Prostate gland (tissue), 2 donors: ENCODE measurements at regions not wholly inside any gene's neighbourhood (a gene's known extent, or its start where the extent isn't known, plus 50 kb on each side); places are given as distances from the start of the nearest gene placed in this dataset.

Experiments
- DNase-seq: peaks from one replicate; pipeline ENCODE4 v3.0.0-alpha.2; 2019; ENCODE audit warnings: low spot score
- H3K27ac ChIP-seq, 2 donors: fragments of 200-600 bp; sonication (generic); 2 replicates each; pipeline ENCODE4 v1.5.1; 2017 to 2019
- H3K27me3 ChIP-seq: fragments of 200-600 bp; sonication (generic); replicated peaks from 2 replicates; pipeline ENCODE4 v1.5.1; 2019; ENCODE audit not compliant: insufficient read depth
- H3K36me3 ChIP-seq, 2 donors: fragments of 200-600 bp; sonication (generic); 1 replicate in 1 of 2; 2 replicates in 1 of 2; pipeline versions ENCODE4 v1.5.1 to v1.8.1; 2017 to 2019
- H3K4me1 ChIP-seq: fragments of 200-600 bp; sonication (generic); replicated peaks from 2 replicates; pipeline ENCODE4 v1.5.1; 2019
- H3K4me3 ChIP-seq, 2 donors: fragments of 200-600 bp; sonication (generic); 2 replicates each; pipeline ENCODE4 v1.5.1; 2017 to 2019
- H3K9me3 ChIP-seq: fragments of 200-600 bp; sonication (generic); 2 replicates; pipeline ENCODE4 v1.5.1; 2017
- POLR2A ChIP-seq: fragments of 450-650 bp; IDR thresholded peaks from one replicate; pipeline ENCODE4 v1.6.1; 2016; ENCODE audit warnings: antibody characterized with exemption, mild to moderate bottlenecking
- POLR2AphosphoS5 ChIP-seq: sonication (generic); formaldehyde crosslinking; IDR thresholded peaks from one replicate; pipeline ENCODE4 v1.6.1; 2017; ENCODE audit warnings: antibody characterized with exemption
- WGBS: methylation state at CpG from one replicate; pipeline ENCODE4 v1.1.5; 2018; 5-methylcytosine and 5-hydroxymethylcytosine counted together
- intact Hi-C: fragments of 100-400 bp; cut with DNase I; formaldehyde crosslinking; loops from one replicate; pipeline ENCODE4 v1.14.2; 2022
- TF ChIP-seq, protein P1 (sequence below), 4 experiments: fragments of 200-600 bp in 2 of 4; fragments of 450-650 bp in 2 of 4; sonication (generic) in 2 of 4; IDR thresholded peaks; 1 replicate in 3 of 4; 2 replicates in 1 of 4; pipeline ENCODE4 v1.5.1; 2016 to 2019; ENCODE audit warnings: antibody characterized with exemption in 4 of 4, mild to moderate bottlenecking in 2 of 4, moderate library complexity in 2 of 4

DNA sequence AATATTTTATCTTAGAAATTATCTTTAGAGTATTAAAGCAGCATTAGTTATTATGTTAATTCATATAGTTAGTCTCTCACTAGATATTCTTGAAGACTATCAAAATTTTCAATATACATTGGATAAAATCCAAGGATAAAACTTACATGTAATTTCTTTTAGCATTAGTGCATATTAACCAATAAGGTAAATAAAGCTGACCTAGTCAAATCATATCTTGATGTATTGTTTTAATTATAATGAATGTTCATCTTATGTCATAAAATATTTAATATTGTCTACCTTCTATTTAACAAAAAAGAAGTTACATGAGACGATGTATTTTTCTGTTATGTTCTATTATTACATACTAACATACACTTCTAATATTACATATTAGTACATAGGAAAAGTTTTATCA, 301.7 kb upstream of the DAB2 start:
- H3K4me1 ChIP-seq: no peaks in the 10 kb centered on the region
- TF ChIP-seq, protein P1, sequence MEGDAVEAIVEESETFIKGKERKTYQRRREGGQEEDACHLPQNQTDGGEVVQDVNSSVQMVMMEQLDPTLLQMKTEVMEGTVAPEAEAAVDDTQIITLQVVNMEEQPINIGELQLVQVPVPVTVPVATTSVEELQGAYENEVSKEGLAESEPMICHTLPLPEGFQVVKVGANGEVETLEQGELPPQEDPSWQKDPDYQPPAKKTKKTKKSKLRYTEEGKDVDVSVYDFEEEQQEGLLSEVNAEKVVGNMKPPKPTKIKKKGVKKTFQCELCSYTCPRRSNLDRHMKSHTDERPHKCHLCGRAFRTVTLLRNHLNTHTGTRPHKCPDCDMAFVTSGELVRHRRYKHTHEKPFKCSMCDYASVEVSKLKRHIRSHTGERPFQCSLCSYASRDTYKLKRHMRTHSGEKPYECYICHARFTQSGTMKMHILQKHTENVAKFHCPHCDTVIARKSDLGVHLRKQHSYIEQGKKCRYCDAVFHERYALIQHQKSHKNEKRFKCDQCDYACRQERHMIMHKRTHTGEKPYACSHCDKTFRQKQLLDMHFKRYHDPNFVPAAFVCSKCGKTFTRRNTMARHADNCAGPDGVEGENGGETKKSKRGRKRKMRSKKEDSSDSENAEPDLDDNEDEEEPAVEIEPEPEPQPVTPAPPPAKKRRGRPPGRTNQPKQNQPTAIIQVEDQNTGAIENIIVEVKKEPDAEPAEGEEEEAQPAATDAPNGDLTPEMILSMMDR (IDR thresholded peaks at IDR 0.05): no peak
- no peak for TF ChIP-seq POLR2AphosphoS5
- WGBS: 91% methylated on average over 1 of the region's 1 CpG

DNA sequence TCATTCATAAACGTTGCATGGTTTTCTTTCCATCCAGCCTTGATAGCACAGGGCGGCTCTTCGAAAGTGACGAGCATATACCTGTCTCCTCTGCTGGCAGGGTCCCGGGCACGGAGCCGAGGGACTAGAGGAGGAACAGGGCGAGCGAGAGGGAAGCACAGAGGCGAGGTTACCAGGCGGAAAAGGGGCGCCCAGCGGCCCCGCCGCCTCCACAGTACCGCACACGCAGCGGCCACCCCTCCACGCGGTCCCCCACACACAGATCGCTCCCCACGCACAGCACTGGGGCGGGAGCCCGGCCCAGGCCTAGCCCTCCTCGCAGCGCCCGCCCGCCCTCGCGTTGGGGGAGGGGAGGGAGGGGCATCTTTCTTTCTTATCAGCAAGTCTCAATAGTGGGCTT, 296.6 kb upstream of the DAB2 start:
- DNase-seq: no peak
- 93% methylated on average over 30 of the region's 30 CpGs for WGBS

More for the DNA sequence above, 301.7 kb upstream of the DAB2 start:
- Histone ChIP-seq H3K27me3 (no peaks in the 10 kb centered on the region), H3K9me3 (no peaks in the 10 kb centered on the region), H3K4me3 (no peak overlapping the region), H3K27ac (no peak overlapping the region), H3K36me3 (no peaks in the 10 kb centered on the region)
- DNase-seq: no peak
- intact Hi-C loops: no loop called here

GRCh38 chr5:39720136-39720535, 295.4 kb upstream of the DAB2 start:
- 96% methylated on average over 3 of the region's 3 CpGs for WGBS
- intact Hi-C loops: no loop called here
- no peak for DNase-seq
- Histone ChIP-seq H3K36me3 (no peaks in the 10 kb centered on the region), H3K4me1 (no peaks in the 10 kb centered on the region), H3K9me3 (no peaks in the 10 kb centered on the region), H3K27ac (no peak overlapping the region), H3K27me3 (no peaks in the 10 kb centered on the region), H3K4me3 (no peak overlapping the region)
- TF ChIP-seq POLR2A: no peak
- TF ChIP-seq POLR2AphosphoS5: no peak
- TF ChIP-seq, protein P1 (IDR thresholded peaks at IDR 0.05): no peak

More for the DNA sequence above, 296.6 kb upstream of the DAB2 start:
- H3K27me3 ChIP-seq: no peaks in the 10 kb centered on the region
- no peak overlapping the region for H3K27ac ChIP-seq
- intact Hi-C loops: no loop called here
- no peak for TF ChIP-seq POLR2A
- TF ChIP-seq, protein P1 (IDR thresholded peaks at IDR 0.05): no peak
- TF ChIP-seq POLR2AphosphoS5: no peak
- no peaks in the 10 kb centered on the region for H3K4me1 ChIP-seq
- no peak overlapping the region for H3K4me3 ChIP-seq
- no peaks in the 10 kb centered on the region for H3K36me3 ChIP-seq
- no peaks in the 10 kb centered on the region for H3K9me3 ChIP-seq

DNA sequence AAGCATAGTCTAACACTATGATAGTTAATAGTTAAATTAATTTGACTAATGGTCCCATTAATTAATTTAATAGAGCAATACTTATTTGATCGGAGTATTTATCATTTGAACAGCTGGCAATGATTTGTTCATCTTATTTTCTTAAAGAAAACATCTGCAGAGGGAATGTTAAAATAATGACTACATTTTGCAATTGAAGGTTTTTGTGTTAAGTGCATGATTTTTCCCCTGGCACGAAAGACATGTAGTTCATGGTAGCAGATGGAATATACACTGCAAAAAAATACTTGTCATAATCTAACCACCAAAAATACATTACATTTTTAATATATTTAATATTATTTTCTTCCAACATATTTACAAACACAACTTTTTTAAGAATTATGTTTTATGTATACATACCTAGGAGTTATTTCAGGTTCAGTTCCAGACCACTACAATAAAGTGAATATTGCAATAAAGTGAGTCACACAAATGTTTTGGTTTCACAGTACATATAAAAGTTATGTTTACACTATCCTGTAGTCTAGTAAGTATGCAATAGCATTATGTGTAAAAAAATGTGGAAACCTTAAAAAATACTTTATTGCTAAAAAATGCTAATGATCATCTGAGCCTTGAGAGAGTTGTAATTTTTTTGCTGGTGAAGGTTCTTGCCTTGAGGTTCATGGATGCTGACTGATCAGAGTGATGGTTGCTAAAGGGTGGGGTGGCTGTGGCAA, 292.6 kb upstream of the DAB2 start:
- no peak overlapping the region for H3K27ac ChIP-seq
- WGBS: 87% methylated on average over 2 of the region's 2 CpGs
- H3K4me3 ChIP-seq: no peak overlapping the region
- no peaks in the 10 kb centered on the region for H3K36me3 ChIP-seq
- H3K9me3 ChIP-seq: no peaks in the 10 kb centered on the region
- intact Hi-C loops: no loop called here
- TF ChIP-seq, protein P1 (IDR thresholded peaks at IDR 0.05): no peak
- no peak for TF ChIP-seq POLR2A
- TF ChIP-seq POLR2AphosphoS5: no peak
- H3K27me3 ChIP-seq: no peaks in the 10 kb centered on the region
- no peaks in the 10 kb centered on the region for H3K4me1 ChIP-seq
- DNase-seq: no peak

- intact Hi-C loops: no loop called here
- DNase-seq: no peak
- H3K27ac ChIP-seq: no peak overlapping the region
- H3K9me3 ChIP-seq: no peaks in the 10 kb centered on the region
- H3K4me1 ChIP-seq: no peaks in the 10 kb centered on the region
- no peak overlapping the region for H3K4me3 ChIP-seq
- H3K27me3 ChIP-seq: no peaks in the 10 kb centered on the region
- 40% methylated on average over 2 of the region's 2 CpGs for WGBS
- no peaks in the 10 kb centered on the region for H3K36me3 ChIP-seq
- TF ChIP-seq, protein P1 (IDR thresholded peaks at IDR 0.05): peak in 2 of 4 experiments; percentile 19 to 29
- no peak for TF ChIP-seq POLR2AphosphoS5
Observed at GRCh38 chr5:39716532-39717028, 291.8 kb upstream of the DAB2 start.
